Progenitor cell of endocrine pancreas (in vitro differentiated cells): ENCODE measurements at regions not wholly inside any gene's neighbourhood (a gene's known extent, or its start where the extent isn't known, plus 50 kb on each side); places are given as distances from the start of the nearest gene placed in this dataset.
"Not testable (repeated sequence)": the region's sequence is repeated elsewhere in the genome, so short reads cannot be mapped to it uniquely, and the experiment has no call there.

ENCODE experiments used
- DNase-seq: peaks from one replicate; pipeline ENCODE4 v3.0.0; 2021; ENCODE audit warnings: low spot score; ENCODE audit not compliant: unreplicated experiment
- H3K27ac Mint-ChIP-seq: 2 replicates; pipeline ENCODE4 v1.8.0; 2021; ENCODE audit warnings: mild to moderate bottlenecking, moderate library complexity, mixed read lengths
- H3K27me3 Mint-ChIP-seq: 2 replicates; pipeline ENCODE4 v1.8.0; 2021; ENCODE audit warnings: mixed read lengths
- H3K36me3 Mint-ChIP-seq: 2 replicates; pipeline ENCODE4 v1.8.0; 2022; ENCODE audit warnings: mixed read lengths; ENCODE audit not compliant: insufficient read depth
- H3K4me1 Mint-ChIP-seq: 2 replicates; pipeline ENCODE4 v1.8.0; 2021; ENCODE audit warnings: low read depth, mixed read lengths
- H3K4me3 Mint-ChIP-seq: 2 replicates; pipeline ENCODE4 v1.8.0; 2021; ENCODE audit warnings: low read depth, mild to moderate bottlenecking, moderate library complexity, mixed read lengths
- H3K9me3 Mint-ChIP-seq: 2 replicates; pipeline ENCODE4 v1.8.0; 2021; ENCODE audit warnings: low read depth, mixed read lengths
- CTCF ChIP-seq: fragments of 200-600 bp; sonication (generic); IDR thresholded peaks from one replicate; pipeline ENCODE4 v1.5.0; 2021; ENCODE audit warnings: antibody characterized with exemption, mild to moderate bottlenecking; ENCODE audit not compliant: unreplicated experiment

GRCh38 chrX:93868289-93868965, 194.4 kb downstream of the FAM133A start:
- TF ChIP-seq CTCF, result no peak

GRCh38 chrX:93874554-93874953, 200.5 kb downstream of the FAM133A start:
- H3K9me3 Mint-ChIP-seq, result peaks cover 34% of the 10 kb centered on the region
- no peaks in the 10 kb centered on the region for H3K27me3 Mint-ChIP-seq
- H3K36me3 Mint-ChIP-seq, result peaks cover 6% of the 10 kb centered on the region
- peak; percentile 25 for DNase-seq
- TF ChIP-seq CTCF, result peak; percentile 73
- no peak overlapping the region for H3K4me3 Mint-ChIP-seq
- peaks cover 5% of the 10 kb centered on the region for H3K4me1 Mint-ChIP-seq
- no peak overlapping the region for H3K27ac Mint-ChIP-seq

More at GRCh38 chrX:93868289-93868965, 194.4 kb downstream of the FAM133A start:
- Mint-ChIP-seq H3K9me3 (no peaks in the 10 kb centered on the region), H3K36me3 (no peaks in the 10 kb centered on the region), H3K27ac (no peak overlapping the region), H3K4me3 (no peak overlapping the region), H3K4me1 (peaks cover 8% of the 10 kb centered on the region), H3K27me3 (no peaks in the 10 kb centered on the region)
- DNase-seq, result no peak

GRCh38 chrX:93875621-93876282, 201.7 kb downstream of the FAM133A start:
- peaks cover 5% of the 10 kb centered on the region for H3K4me1 Mint-ChIP-seq
- no peak for TF ChIP-seq CTCF
- no peak overlapping the region for H3K4me3 Mint-ChIP-seq
- H3K27ac Mint-ChIP-seq, result peak overlapping the region; percentile 18
- peaks cover 40% of the 10 kb centered on the region for H3K9me3 Mint-ChIP-seq
- H3K27me3 Mint-ChIP-seq, result no peaks in the 10 kb centered on the region
- no peak for DNase-seq
- peaks cover 6% of the 10 kb centered on the region for H3K36me3 Mint-ChIP-seq

- H3K4me3 Mint-ChIP-seq, H3K4me1 Mint-ChIP-seq, H3K9me3 Mint-ChIP-seq, H3K36me3 Mint-ChIP-seq, DNase-seq, H3K27ac Mint-ChIP-seq, H3K27me3 Mint-ChIP-seq: not testable (repeated sequence)
Measured at GRCh38 chrX:93921041-93921440, 247.0 kb downstream of the FAM133A start.

- no peak for DNase-seq
- no peaks in the 10 kb centered on the region for H3K36me3 Mint-ChIP-seq
- H3K27me3 Mint-ChIP-seq, result no peaks in the 10 kb centered on the region
- H3K9me3 Mint-ChIP-seq, result no peaks in the 10 kb centered on the region
- no peak for TF ChIP-seq CTCF
- no peak overlapping the region for H3K4me3 Mint-ChIP-seq
- H3K4me1 Mint-ChIP-seq, result peaks cover 1% of the 10 kb centered on the region
- H3K27ac Mint-ChIP-seq, result no peak overlapping the region
Measured at GRCh38 chrX:93932471-93933220, 258.6 kb downstream of the FAM133A start.
